ENCODE measurements at regions not wholly inside any gene's neighbourhood (a gene's known extent, or its start where the extent isn't known, plus 50 kb on each side); places are given as distances from the start of the nearest gene placed in this dataset.

GRCh38 chr4:62872856-62873255 is 1536.4 kb downstream of the TECRL start:
- TF ChIP-seq CTCF (IDR thresholded peaks at IDR 0.05; ENCODE audit: low read length) (no peak), EZH2 (optimal IDR thresholded peaks at IDR 0.05; ENCODE audit: low read depth, low read length) (no peak), EZH2phosphoT487 (IDR thresholded peaks at IDR 0.05; ENCODE audit: low read length) (no peak)
- Histone ChIP-seq H2AFZ (ENCODE audit: low read length) (no peak overlapping the region), H3K4me2 (ENCODE audit: low read depth, low read length) (no peak overlapping the region)

GRCh38 chr4:62871078-62871477 is 1538.2 kb downstream of the TECRL start:
- Histone ChIP-seq H3K4me3 (ENCODE audit: low read length) (no peak overlapping the region), H2AFZ (ENCODE audit: low read length) (no peak overlapping the region), H3K36me3 (replicated peaks; ENCODE audit: insufficient read depth, low read length) (no peaks in the 10 kb centered on the region), H3K9me2 (replicated peaks; ENCODE audit: insufficient read depth, low read length) (no peaks in the 10 kb centered on the region), H3K79me2 (ENCODE audit: low read length) (no peaks in the 10 kb centered on the region), H3K27ac (ENCODE audit: low read length) (no peak overlapping the region), H3F3A (ENCODE audit: insufficient read depth, low read length) (no peaks in the 10 kb centered on the region), H3K9me3 (replicated peaks; ENCODE audit: insufficient read depth, low read length) (no peaks in the 10 kb centered on the region), H3K27me3 (replicated peaks; ENCODE audit: insufficient read depth, low read length) (no peaks in the 10 kb centered on the region), H3K4me1 (ENCODE audit: low read length) (no peaks in the 10 kb centered on the region), H4K20me1 (ENCODE audit: insufficient read depth, low read length) (no peaks in the 10 kb centered on the region), H3K9ac (ENCODE audit: low read length) (no peak overlapping the region), H3K4me2 (ENCODE audit: low read depth, low read length) (no peak overlapping the region)
- DNase-seq, result no peak
- TF ChIP-seq CTCF (IDR thresholded peaks at IDR 0.05; ENCODE audit: low read length), result no peak
- TF ChIP-seq EZH2phosphoT487 (IDR thresholded peaks at IDR 0.05; ENCODE audit: low read length), result no peak
- no peak for TF ChIP-seq EZH2 (optimal IDR thresholded peaks at IDR 0.05; ENCODE audit: low read depth, low read length)

More at GRCh38 chr4:62872856-62873255, 1536.4 kb downstream of the TECRL start:
- H3K36me3 ChIP-seq (replicated peaks; ENCODE audit: insufficient read depth, low read length), result no peaks in the 10 kb centered on the region
- H3K9me2 ChIP-seq (replicated peaks; ENCODE audit: insufficient read depth, low read length), result no peaks in the 10 kb centered on the region
- no peaks in the 10 kb centered on the region for H3K9me3 ChIP-seq (replicated peaks; ENCODE audit: insufficient read depth, low read length)
- H3K27me3 ChIP-seq (replicated peaks; ENCODE audit: insufficient read depth, low read length), result no peaks in the 10 kb centered on the region
- no peak overlapping the region for H3K9ac ChIP-seq (ENCODE audit: low read length)
- DNase-seq, result no peak
- H3K4me1 ChIP-seq (ENCODE audit: low read length), result no peaks in the 10 kb centered on the region
- no peaks in the 10 kb centered on the region for H4K20me1 ChIP-seq (ENCODE audit: insufficient read depth, low read length)
- no peaks in the 10 kb centered on the region for H3K79me2 ChIP-seq (ENCODE audit: low read length)
- no peak overlapping the region for H3K4me3 ChIP-seq (ENCODE audit: low read length)
- no peaks in the 10 kb centered on the region for H3F3A ChIP-seq (ENCODE audit: insufficient read depth, low read length)
- H3K27ac ChIP-seq (ENCODE audit: low read length), result no peak overlapping the region

- Histone ChIP-seq H3K9me3 (replicated peaks; ENCODE audit: insufficient read depth, low read length) (no peaks in the 10 kb centered on the region), H3K27me3 (replicated peaks; ENCODE audit: insufficient read depth, low read length) (no peaks in the 10 kb centered on the region), H3K4me3 (ENCODE audit: low read length) (no peak overlapping the region), H3K4me2 (ENCODE audit: low read depth, low read length) (no peak overlapping the region), H3F3A (ENCODE audit: insufficient read depth, low read length) (no peaks in the 10 kb centered on the region), H3K27ac (ENCODE audit: low read length) (no peak overlapping the region), H3K79me2 (ENCODE audit: low read length) (no peaks in the 10 kb centered on the region), H3K9ac (ENCODE audit: low read length) (no peak overlapping the region), H3K36me3 (replicated peaks; ENCODE audit: insufficient read depth, low read length) (no peaks in the 10 kb centered on the region), H3K9me2 (replicated peaks; ENCODE audit: insufficient read depth, low read length) (no peaks in the 10 kb centered on the region), H3K4me1 (ENCODE audit: low read length) (no peaks in the 10 kb centered on the region), H2AFZ (ENCODE audit: low read length) (no peak overlapping the region), H4K20me1 (ENCODE audit: insufficient read depth, low read length) (no peaks in the 10 kb centered on the region)
- no peak for DNase-seq
- no peak for TF ChIP-seq EZH2phosphoT487 (IDR thresholded peaks at IDR 0.05; ENCODE audit: low read length)
- TF ChIP-seq EZH2 (optimal IDR thresholded peaks at IDR 0.05; ENCODE audit: low read depth, low read length), result no peak
- TF ChIP-seq CTCF (IDR thresholded peaks at IDR 0.05; ENCODE audit: low read length), result no peak
These were observed 1538.8 kb downstream of the TECRL start for GRCh38 chr4:62870451-62870850.
